Spinal cord (tissue), 9 donors: ENCODE measurements at regions not wholly inside any gene's neighbourhood (a gene's known extent, or its start where the extent isn't known, plus 50 kb on each side); places are given as distances from the start of the nearest gene placed in this dataset.
A peak's percentile ranks its signal among the peaks of the same experiment; 100 is the strongest.
"Not testable (repeated sequence)": the region's sequence is repeated elsewhere in the genome, so short reads cannot be mapped to it uniquely, and the experiment has no call there.

ENCODE experiments used
- DNase-seq, 6 donors: peaks; one replicate each; pipeline versions ENCODE4 v3.0.0 to v3.0.0-alpha.2; 2013 to 2015; ENCODE audit warnings: low spot score in 6 of 6, low read depth in 4 of 6
- H3K27ac ChIP-seq: one replicate; pipeline ENCODE4 v1.5.1; 2013; ENCODE audit warnings: low read depth, low read length, control low read depth
- H3K27me3 ChIP-seq: one replicate; pipeline ENCODE4 v1.6.1; 2013; ENCODE audit warnings: low read length; ENCODE audit not compliant: control insufficient read depth, insufficient read depth
- H3K36me3 ChIP-seq: one replicate; pipeline ENCODE4 v1.6.1; 2013; ENCODE audit warnings: low read length; ENCODE audit not compliant: control insufficient read depth, insufficient read depth
- H3K4me1 ChIP-seq: one replicate; pipeline ENCODE4 v1.6.1; 2013; ENCODE audit warnings: low read length; ENCODE audit not compliant: control insufficient read depth, insufficient read depth
- H3K4me3 ChIP-seq: one replicate; pipeline ENCODE4 v1.5.1; 2013; ENCODE audit warnings: low read depth, low read length, control low read depth
- H3K9me3 ChIP-seq: one replicate; pipeline ENCODE4 v1.6.1; 2013; ENCODE audit warnings: low read length; ENCODE audit not compliant: control insufficient read depth, insufficient read depth
- WGBS: methylation state at CpG from one replicate; pipeline ENCODE4 v1.1.5; 2013; ENCODE audit warnings: missing lambda C conversion rate; ENCODE audit not compliant: insufficient coverage; 5-methylcytosine and 5-hydroxymethylcytosine counted together
- donor health status: healthy.

DNA sequence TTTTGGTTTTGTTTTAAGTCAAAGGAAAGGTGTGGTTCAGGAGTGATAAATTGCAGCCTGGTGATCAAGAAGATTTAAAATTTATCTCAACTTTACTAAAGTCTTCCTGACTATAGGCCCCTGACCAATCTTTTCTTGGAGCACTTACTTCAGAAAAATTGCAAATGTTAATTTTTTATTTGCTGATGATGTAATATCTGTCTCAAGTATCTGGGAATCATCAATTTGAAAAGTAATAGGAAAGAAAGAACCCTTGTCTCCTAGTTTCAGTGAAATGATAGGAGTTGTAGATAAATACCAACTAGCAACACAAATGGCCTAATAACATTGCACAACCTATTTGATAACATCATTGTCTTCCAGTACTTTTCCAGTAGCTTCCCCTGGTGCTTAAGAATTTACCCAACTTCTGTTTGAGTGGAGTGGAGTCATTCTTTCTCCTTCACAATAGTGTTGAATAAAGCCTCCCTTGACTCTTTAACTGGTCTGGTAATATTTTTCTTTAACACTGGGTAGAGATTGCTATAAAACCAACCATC lies 648.3 kb upstream of the ADGRB3 start:
- Histone ChIP-seq H3K27ac (no peak overlapping the region), H3K27me3 (no peaks in the 10 kb centered on the region), H3K4me3 (no peak overlapping the region), H3K36me3 (no peaks in the 10 kb centered on the region), H3K4me1 (no peaks in the 10 kb centered on the region), H3K9me3 (no peaks in the 10 kb centered on the region)
- DNase-seq, result no peak

DNA sequence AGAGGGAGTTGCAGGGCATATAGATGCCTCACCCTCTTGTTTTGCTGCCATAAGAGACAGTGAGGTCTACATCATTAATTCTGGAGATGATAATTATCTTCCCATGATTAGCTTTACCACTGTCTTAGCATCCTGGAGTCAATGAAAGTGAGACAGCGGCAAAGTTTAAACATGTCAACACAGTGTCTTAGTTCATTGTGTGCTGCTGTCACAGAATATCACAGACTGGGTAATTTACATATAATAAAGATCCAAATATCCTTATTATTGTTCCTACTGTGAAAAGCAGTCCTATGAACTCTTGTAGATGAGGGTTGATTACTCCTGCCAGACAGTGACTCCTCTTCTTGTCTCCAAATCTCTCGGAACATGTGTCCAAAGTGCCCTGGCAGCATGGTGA lies 658.6 kb upstream of the ADGRB3 start:
- no peak for DNase-seq
- Histone ChIP-seq H3K27me3 (no peaks in the 10 kb centered on the region), H3K36me3 (no peaks in the 10 kb centered on the region), H3K4me3 (no peak overlapping the region), H3K9me3 (no peaks in the 10 kb centered on the region), H3K27ac (no peak overlapping the region), H3K4me1 (no peaks in the 10 kb centered on the region)
- no CpG with 5 or more reads among the region's 2 CpGs for WGBS

DNA sequence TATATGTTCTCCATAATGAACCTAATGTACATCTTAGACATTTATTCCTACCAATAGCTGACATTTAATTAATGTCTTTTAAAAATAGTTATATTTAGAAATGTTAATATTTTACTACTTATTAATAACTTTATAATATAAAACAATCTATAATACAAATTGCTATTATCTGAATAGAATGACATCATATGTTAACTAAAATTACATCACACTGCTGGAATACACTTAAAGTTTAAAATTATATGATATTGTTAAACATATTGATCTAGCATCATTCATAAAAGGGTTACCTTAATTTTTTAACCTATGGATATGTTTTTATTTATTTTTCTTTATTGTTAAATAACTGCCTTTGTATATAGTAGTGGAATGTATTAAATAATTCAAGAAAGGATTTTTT lies 660.2 kb upstream of the ADGRB3 start:
- Histone ChIP-seq H3K4me3 (no peak overlapping the region), H3K27ac (no peak overlapping the region), H3K36me3 (no peaks in the 10 kb centered on the region), H3K27me3 (no peaks in the 10 kb centered on the region), H3K9me3 (no peaks in the 10 kb centered on the region), H3K4me1 (no peaks in the 10 kb centered on the region)
- DNase-seq, result no peak

DNA sequence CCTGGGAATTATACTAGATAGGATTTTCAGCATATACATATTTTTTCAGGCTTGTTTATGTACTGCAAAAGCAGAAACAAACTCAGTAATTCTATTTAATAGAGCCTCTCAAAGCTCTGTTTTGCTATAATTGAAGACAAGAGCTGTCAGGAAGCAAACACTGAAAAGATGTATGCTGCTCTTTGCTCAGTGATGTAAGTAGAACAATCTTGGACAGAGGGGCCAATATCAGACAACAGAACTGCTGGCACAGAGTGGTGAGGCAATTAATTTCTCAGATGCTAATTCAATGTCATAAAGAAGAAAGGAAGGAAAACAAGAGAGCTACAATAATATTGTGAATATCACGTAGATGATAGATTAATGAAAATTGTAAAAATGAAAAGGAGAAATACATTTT lies 663.3 kb upstream of the ADGRB3 start:
- Histone ChIP-seq H3K4me3 (no peak overlapping the region), H3K9me3 (no peaks in the 10 kb centered on the region), H3K36me3 (no peaks in the 10 kb centered on the region), H3K27ac (no peak overlapping the region), H3K27me3 (no peaks in the 10 kb centered on the region), H3K4me1 (no peaks in the 10 kb centered on the region)
- DNase-seq, result peak in 1 of 6 donors; percentile 19
- WGBS, result no CpG with 5 or more reads among the region's 1 CpG

DNA sequence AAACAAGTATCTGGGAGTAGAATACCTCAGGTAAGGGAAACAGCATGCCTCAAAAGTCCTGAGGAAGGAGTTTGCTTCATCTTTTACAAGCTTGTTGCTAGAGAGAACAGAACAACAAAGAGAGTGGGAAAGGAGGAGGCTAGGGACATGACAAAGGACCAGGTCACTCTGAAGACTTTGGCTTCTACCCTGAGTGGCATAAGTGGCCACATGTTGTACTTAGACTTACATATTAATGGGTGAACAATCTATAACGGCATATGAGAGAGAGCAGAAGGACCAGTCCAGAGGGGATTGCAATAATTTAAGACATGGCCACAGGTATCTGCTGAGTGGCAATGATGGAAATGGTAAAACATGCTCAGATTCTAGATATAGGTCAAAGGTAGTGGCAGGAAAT lies 668.3 kb upstream of the ADGRB3 start:
- no peak overlapping the region for H3K4me3 ChIP-seq
- 100% methylated on average over 1 of the region's 1 CpG for WGBS
- DNase-seq, result no peak
- H3K4me1 ChIP-seq, result no peaks in the 10 kb centered on the region
- no peak overlapping the region for H3K27ac ChIP-seq
- H3K36me3 ChIP-seq, result no peaks in the 10 kb centered on the region
- H3K27me3 ChIP-seq, result no peaks in the 10 kb centered on the region
- H3K9me3 ChIP-seq, result no peaks in the 10 kb centered on the region

DNA sequence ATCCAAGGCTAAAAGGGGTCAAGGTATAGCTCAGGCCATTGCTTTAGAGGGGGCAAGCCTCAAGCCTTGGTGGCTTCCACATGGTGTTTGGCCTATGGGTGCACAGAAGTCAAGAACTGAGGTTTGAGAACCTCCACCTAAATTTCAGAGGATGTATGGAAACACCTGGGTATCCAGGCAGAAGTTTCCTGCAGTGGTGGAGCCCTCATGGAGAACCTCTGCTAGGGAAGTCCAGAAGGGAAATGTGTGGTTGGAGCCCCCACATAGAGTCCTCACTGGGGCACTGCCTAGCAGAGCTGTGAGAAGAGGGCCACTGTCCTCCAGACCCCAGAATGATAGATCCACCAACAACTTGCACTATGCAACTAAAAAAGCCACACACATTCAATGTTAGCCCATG lies 678.7 kb upstream of the ADGRB3 start:
- Histone ChIP-seq H3K36me3 (no peaks in the 10 kb centered on the region), H3K27ac (no peak overlapping the region), H3K27me3 (no peaks in the 10 kb centered on the region), H3K4me3 (no peak overlapping the region), H3K4me1 (no peaks in the 10 kb centered on the region), H3K9me3 (peaks cover 13% of the 10 kb centered on the region)
- DNase-seq, result no peak

DNA sequence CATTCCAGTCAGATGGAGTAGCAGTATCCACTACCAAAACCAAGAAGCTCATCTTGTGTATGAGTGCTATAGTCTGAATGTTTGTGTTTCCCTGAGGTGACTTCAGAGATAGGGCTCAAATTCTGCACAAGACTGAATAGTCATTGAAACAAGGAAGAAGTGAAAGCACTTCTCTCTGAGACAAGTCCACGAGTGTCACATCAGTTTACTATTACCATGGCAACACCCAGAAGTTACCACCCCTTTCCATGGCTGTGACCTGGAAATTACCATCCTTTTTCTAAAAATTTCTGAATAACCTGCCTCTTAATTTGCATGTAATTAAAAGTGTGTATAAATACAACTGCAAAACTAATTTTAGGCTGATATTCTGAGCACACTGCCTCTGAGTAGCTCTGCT lies 682.1 kb upstream of the ADGRB3 start:
- H3K27ac ChIP-seq, result no peak overlapping the region
- WGBS, result 29% methylated on average over 1 of the region's 1 CpG
- no peaks in the 10 kb centered on the region for H3K36me3 ChIP-seq
- no peak for DNase-seq
- no peaks in the 10 kb centered on the region for H3K27me3 ChIP-seq
- H3K9me3 ChIP-seq, result peaks cover 12% of the 10 kb centered on the region
- H3K4me3 ChIP-seq, result no peak overlapping the region
- no peaks in the 10 kb centered on the region for H3K4me1 ChIP-seq

DNA sequence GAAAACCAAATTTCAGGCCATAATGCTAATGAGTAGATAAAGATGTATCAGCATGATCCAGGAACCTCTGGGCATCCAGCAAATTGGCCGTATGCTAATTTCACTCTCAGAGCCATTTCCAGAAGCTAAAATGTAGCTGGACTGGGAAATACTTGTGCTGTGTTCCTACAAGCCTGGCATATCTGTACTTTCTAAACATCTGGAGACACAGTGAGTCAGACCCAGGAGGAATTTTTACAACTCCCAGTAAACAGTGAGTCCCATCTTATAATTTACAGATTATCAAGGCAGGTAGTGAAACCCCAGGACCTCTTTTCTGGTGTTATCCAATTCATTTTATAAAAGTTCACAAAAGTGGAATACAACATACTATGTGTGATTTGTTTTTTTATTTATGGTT lies 683.0 kb upstream of the ADGRB3 start:
- Histone ChIP-seq H3K9me3 (peaks cover 12% of the 10 kb centered on the region), H3K4me3 (no peak overlapping the region), H3K27me3 (no peaks in the 10 kb centered on the region), H3K27ac (no peak overlapping the region), H3K36me3 (no peaks in the 10 kb centered on the region), H3K4me1 (no peaks in the 10 kb centered on the region)
- WGBS, result no CpG with 5 or more reads among the region's 1 CpG
- DNase-seq, result peak in 1 of 6 donors; percentile 28

DNA sequence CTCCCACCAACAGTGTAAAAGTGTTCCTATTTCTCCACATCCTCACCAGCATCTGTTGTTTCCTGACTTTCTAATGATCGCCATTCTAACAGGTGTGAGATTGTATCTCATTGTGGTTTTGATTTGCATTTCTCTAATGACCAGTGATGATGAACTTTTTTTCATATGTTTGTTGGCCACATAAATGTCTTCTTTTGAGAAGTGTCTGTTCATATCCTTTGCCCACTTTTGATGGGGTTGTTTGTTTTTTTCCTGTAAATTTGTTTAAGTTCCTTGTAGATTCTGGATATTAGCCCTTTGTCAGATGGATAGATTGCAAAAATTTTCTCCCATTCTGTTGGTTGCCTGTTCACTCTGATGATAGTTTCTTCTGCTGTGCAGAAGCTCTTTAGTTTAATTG lies 687.3 kb upstream of the ADGRB3 start:
- H3K27ac ChIP-seq, H3K4me1 ChIP-seq, H3K4me3 ChIP-seq, H3K36me3 ChIP-seq, DNase-seq, H3K27me3 ChIP-seq, H3K9me3 ChIP-seq: not testable (repeated sequence)
- no CpG with 5 or more reads among the region's 1 CpG for WGBS

DNA sequence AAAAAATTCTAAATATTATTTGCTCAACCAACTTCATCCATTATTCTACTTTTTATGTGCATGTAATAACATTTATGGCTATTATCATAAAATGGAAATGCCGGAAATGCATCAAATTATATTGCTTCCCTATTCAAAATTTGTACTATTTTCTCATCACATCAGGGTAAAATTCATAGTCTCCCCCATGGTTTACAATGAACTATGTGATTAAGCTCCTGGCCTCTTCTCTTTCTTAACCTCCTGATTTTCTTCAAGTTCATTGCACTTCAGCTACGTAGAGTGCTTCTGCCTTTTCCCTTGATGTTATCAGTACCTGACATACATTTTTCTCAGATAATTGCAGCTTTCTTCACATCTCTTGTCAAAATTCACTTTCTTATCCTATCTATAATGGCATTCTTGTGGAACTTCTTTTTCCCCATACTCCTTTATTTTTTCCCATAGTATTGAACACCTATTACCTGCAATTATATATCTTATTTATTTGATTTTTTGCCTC lies 699.1 kb upstream of the ADGRB3 start:
- no peak for DNase-seq
- 88% methylated on average over 2 of the region's 2 CpGs for WGBS
- Histone ChIP-seq H3K4me3 (no peak overlapping the region), H3K27ac (no peak overlapping the region), H3K27me3 (no peaks in the 10 kb centered on the region), H3K9me3 (no peaks in the 10 kb centered on the region), H3K4me1 (no peaks in the 10 kb centered on the region), H3K36me3 (no peaks in the 10 kb centered on the region)
